ENCODE measurements at regions not wholly inside any gene's neighbourhood (a gene's known extent, or its start where the extent isn't known, plus 50 kb on each side); places are given as distances from the start of the nearest gene placed in this dataset.

- TF ChIP-seq, protein P1, sequence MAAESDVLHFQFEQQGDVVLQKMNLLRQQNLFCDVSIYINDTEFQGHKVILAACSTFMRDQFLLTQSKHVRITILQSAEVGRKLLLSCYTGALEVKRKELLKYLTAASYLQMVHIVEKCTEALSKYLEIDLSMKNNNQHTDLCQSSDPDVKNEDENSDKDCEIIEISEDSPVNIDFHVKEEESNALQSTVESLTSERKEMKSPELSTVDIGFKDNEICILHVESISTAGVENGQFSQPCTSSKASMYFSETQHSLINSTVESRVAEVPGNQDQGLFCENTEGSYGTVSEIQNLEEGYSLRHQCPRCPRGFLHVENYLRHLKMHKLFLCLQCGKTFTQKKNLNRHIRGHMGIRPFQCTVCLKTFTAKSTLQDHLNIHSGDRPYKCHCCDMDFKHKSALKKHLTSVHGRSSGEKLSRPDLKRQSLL (tag by site-specific recombination; IDR thresholded peaks at IDR 0.05) = no peak
- TF ChIP-seq, protein P2, sequence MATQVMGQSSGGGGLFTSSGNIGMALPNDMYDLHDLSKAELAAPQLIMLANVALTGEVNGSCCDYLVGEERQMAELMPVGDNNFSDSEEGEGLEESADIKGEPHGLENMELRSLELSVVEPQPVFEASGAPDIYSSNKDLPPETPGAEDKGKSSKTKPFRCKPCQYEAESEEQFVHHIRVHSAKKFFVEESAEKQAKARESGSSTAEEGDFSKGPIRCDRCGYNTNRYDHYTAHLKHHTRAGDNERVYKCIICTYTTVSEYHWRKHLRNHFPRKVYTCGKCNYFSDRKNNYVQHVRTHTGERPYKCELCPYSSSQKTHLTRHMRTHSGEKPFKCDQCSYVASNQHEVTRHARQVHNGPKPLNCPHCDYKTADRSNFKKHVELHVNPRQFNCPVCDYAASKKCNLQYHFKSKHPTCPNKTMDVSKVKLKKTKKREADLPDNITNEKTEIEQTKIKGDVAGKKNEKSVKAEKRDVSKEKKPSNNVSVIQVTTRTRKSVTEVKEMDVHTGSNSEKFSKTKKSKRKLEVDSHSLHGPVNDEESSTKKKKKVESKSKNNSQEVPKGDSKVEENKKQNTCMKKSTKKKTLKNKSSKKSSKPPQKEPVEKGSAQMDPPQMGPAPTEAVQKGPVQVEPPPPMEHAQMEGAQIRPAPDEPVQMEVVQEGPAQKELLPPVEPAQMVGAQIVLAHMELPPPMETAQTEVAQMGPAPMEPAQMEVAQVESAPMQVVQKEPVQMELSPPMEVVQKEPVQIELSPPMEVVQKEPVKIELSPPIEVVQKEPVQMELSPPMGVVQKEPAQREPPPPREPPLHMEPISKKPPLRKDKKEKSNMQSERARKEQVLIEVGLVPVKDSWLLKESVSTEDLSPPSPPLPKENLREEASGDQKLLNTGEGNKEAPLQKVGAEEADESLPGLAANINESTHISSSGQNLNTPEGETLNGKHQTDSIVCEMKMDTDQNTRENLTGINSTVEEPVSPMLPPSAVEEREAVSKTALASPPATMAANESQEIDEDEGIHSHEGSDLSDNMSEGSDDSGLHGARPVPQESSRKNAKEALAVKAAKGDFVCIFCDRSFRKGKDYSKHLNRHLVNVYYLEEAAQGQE (tag by site-specific recombination; IDR thresholded peaks at IDR 0.05) = no peak
- TF ChIP-seq, protein P3, sequence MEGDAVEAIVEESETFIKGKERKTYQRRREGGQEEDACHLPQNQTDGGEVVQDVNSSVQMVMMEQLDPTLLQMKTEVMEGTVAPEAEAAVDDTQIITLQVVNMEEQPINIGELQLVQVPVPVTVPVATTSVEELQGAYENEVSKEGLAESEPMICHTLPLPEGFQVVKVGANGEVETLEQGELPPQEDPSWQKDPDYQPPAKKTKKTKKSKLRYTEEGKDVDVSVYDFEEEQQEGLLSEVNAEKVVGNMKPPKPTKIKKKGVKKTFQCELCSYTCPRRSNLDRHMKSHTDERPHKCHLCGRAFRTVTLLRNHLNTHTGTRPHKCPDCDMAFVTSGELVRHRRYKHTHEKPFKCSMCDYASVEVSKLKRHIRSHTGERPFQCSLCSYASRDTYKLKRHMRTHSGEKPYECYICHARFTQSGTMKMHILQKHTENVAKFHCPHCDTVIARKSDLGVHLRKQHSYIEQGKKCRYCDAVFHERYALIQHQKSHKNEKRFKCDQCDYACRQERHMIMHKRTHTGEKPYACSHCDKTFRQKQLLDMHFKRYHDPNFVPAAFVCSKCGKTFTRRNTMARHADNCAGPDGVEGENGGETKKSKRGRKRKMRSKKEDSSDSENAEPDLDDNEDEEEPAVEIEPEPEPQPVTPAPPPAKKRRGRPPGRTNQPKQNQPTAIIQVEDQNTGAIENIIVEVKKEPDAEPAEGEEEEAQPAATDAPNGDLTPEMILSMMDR (tag by site-specific recombination; IDR thresholded peaks at IDR 0.05) = no peak
- TF ChIP-seq KLF16 (tag by site-specific recombination; IDR thresholded peaks at IDR 0.05) (no peak), SP3 (tag by site-specific recombination; IDR thresholded peaks at IDR 0.05) (no peak), ZNF274 (IDR thresholded peaks at IDR 0.05; ENCODE audit: low read length) (no peak), ZNF274 (tag by site-specific recombination; IDR thresholded peaks at IDR 0.05; ENCODE audit: borderline replicate concordance) (no peak), ZNF202 (tag by site-specific recombination; IDR thresholded peaks at IDR 0.05; ENCODE audit: borderline replicate concordance) (no peak)
Observed at GRCh38 chr15:31554261-31554660, 227.6 kb downstream of the KLF13 start.

All from HEK293 (cell line).